GM12865 (cell line): ENCODE measurements at regions not wholly inside any gene's neighbourhood (a gene's known extent, or its start where the extent isn't known, plus 50 kb on each side); places are given as distances from the start of the nearest gene placed in this dataset.

Experiments used
- DNase-seq: peaks from one replicate; pipeline ENCODE4 v3.0.0; 2010; ENCODE audit warnings: low read depth
- H3K4me3 ChIP-seq: 2 replicates; pipeline ENCODE4 v1.5.1; 2011; ENCODE audit warnings: mild to moderate bottlenecking, low read depth, low read length, control low read depth
- TF ChIP-seq, protein P1 (sequence below): IDR thresholded peaks from 2 replicates; pipeline ENCODE4 v1.5.1; 2011; ENCODE audit warnings: low read length, control low read depth, low read depth, inconsistent platforms; ENCODE audit not compliant: insufficient read depth; ENCODE audit errors: missing control alignments

DNA sequence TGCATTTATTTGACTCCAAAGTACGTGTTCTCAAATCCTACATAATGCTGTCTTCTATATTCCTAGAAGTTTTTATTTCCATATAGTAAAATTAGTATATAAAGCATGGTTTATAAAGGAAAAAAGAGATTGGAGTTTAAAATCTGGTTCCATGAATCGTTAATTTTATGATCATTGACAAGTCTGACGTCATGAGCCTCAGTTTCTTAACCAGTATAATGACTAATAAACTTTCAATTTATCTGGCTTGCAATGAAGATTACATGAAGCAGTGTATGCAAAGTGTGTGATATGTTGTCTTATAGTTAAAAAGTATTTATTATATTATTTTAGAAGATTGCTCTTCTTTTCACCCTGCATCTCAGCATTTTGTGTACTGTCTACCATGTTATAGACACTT is 421.4 kb upstream of the LRRC7 start:
- no peak overlapping the region for H3K4me3 ChIP-seq
- DNase-seq: no peak
- TF ChIP-seq, protein P1, sequence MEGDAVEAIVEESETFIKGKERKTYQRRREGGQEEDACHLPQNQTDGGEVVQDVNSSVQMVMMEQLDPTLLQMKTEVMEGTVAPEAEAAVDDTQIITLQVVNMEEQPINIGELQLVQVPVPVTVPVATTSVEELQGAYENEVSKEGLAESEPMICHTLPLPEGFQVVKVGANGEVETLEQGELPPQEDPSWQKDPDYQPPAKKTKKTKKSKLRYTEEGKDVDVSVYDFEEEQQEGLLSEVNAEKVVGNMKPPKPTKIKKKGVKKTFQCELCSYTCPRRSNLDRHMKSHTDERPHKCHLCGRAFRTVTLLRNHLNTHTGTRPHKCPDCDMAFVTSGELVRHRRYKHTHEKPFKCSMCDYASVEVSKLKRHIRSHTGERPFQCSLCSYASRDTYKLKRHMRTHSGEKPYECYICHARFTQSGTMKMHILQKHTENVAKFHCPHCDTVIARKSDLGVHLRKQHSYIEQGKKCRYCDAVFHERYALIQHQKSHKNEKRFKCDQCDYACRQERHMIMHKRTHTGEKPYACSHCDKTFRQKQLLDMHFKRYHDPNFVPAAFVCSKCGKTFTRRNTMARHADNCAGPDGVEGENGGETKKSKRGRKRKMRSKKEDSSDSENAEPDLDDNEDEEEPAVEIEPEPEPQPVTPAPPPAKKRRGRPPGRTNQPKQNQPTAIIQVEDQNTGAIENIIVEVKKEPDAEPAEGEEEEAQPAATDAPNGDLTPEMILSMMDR: no peak

DNA sequence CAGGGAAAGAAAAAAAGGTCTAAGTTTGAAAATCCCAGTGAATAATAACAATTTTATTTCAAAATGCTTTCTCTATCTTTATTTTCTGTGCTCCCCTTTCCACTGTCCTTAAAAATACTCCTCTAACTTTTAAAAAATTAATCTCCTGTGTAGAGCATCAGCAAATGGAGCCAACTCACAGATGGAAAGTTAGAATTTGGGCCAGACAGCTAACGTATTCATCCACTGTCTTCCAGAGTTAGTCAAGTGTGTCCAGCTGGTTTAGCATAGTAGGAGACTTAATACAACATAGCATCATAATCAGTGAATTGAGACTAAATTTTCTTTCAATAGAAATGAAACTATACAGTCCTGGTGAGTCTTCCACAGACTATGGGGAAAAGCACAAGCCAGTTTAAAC is 419.0 kb upstream of the LRRC7 start:
- no peak overlapping the region for H3K4me3 ChIP-seq
- DNase-seq: no peak
- TF ChIP-seq, protein P1: no peak

DNA sequence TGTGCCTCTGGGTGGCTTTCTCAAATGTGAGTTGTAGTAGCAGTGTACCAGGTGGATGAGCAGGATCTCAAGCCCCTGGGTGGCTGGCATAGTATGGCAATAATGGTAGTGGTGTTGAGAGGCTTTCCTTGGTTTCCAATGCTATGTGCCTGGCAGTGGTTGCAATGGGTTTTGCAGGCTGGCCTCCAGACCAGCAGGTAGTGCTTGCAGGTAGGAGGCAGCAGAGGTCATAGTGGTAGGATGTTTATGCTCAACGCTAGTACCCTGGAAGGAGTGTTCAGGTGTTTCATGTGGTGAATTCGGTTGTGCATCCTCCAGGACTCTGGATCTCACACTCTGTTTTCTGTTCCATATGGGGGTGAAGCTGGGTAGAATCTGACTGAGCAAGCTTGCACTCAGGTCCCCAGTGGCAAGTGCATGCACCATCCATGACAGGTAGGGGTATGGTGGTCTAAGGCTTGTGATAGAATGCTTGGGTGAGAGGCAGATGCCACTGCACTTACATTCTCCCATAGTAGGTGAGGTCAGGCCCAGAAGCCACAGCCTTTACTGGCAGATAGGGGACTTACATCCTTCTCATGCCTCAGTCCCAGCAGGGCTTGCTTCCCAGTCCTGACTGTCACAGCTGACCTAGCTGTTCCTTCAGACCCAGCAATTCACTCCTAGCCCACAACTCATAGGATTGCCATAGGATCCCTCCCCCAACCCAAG is 410.5 kb upstream of the LRRC7 start:
- DNase-seq: no peak
- no peak overlapping the region for H3K4me3 ChIP-seq
- TF ChIP-seq, protein P1: no peak

GRCh38 chr1:69163241-69163640 is 404.5 kb upstream of the LRRC7 start:
- H3K4me3 ChIP-seq: no peak overlapping the region
- TF ChIP-seq, protein P1: no peak

DNA sequence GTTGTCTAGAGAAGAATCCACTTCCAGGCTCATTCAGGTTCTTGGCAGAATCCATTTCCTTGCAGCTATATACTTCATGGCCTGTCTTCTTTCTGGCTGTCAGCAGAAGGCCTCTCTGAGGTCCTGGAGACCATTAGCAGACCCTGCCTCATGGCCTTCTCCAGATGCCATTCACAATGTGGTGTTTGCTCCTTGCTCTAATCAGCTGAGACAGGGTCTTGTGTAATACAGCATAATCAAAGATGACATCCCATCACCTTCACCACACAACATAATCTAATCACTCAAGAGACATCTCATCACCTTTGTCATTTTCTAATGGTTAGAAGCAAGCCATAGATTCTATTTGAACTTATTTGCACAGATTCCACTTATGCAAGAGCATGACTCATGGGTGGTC is 403.9 kb upstream of the LRRC7 start:
- H3K4me3 ChIP-seq: no peak overlapping the region
- TF ChIP-seq, protein P1: no peak
- no peak for DNase-seq

More at GRCh38 chr1:69163241-69163640, 404.5 kb upstream of the LRRC7 start:
- DNase-seq: no peak

- H3K4me3 ChIP-seq: no peak overlapping the region
- TF ChIP-seq, protein P1: no peak
- no peak for DNase-seq
Measured at GRCh38 chr1:69167876-69168275, 399.8 kb upstream of the LRRC7 start.

DNA sequence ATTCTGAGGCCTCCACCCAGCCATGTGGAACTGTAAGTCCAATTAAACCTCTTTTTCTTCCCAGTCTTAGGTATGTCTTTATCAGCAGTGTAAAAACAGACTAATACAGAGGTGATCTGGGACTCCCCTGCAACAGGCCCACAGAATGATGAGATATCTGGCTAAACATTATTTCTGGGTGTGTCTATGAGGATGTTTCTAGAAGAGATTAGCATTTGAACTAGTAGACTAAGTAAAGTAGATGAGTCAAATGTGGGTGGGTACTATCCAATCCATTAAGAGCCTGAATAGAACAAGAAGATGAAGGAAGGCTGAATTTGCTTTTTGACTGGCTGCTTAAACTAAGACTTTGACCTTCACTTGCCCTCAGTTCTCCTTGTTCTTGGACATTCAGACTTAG is 396.5 kb upstream of the LRRC7 start:
- H3K4me3 ChIP-seq: no peak overlapping the region
- TF ChIP-seq, protein P1: no peak
- DNase-seq: no peak
